ENCODE measurements at regions not wholly inside any gene's neighbourhood (a gene's known extent, or its start where the extent isn't known, plus 50 kb on each side); places are given as distances from the start of the nearest gene placed in this dataset.

- Histone ChIP-seq H3K36me3 (ENCODE audit: insufficient read depth) (peaks cover 11% of the 10 kb centered on the region), H3K4me3 (no peak overlapping the region), H4K20me1 (replicated peaks; ENCODE audit: insufficient read depth) (no peaks in the 10 kb centered on the region), H2AFZ (no peak overlapping the region), H3K27ac (ENCODE audit: low read depth) (no peak overlapping the region), H3K4me1 (ENCODE audit: insufficient read depth) (0 out of 2 replicates have a peak, but pooled peaks cover 13% of the 10 kb centered on the region), H3K79me2 (replicated peaks; ENCODE audit: insufficient read depth) (no peaks in the 10 kb centered on the region), H3K27me3 (ENCODE audit: insufficient read depth) (no peaks in the 10 kb centered on the region), H3K4me2 (no peak overlapping the region), H3F3A (replicated peaks; ENCODE audit: low read depth) (no peaks in the 10 kb centered on the region), H3K9me2 (ENCODE audit: insufficient read depth) (no peaks in the 10 kb centered on the region)
- H3K9me3 Mint-ChIP-seq, result peaks cover 22% of the 10 kb centered on the region
- H3K4me3 Mint-ChIP-seq, result no peak overlapping the region
- peaks cover 16% of the 10 kb centered on the region for H3K36me3 Mint-ChIP-seq (ENCODE audit: low read depth)
- TF ChIP-seq ETS1 (IDR thresholded peaks at IDR 0.05) (no peak), CTCF (conservative IDR thresholded peaks at IDR 0.05; ENCODE audit: low read depth in 2 of 2) (no peak), EZH2phosphoT487 (IDR thresholded peaks at IDR 0.05; ENCODE audit: unreplicated experiment) (no peak), NANOG (IDR thresholded peaks at IDR 0.05; ENCODE audit: borderline replicate concordance) (no peak), STAT1 (IDR thresholded peaks at IDR 0.05; ENCODE audit: unreplicated experiment) (no peak), EZH2 (IDR thresholded peaks at IDR 0.05; ENCODE audit: low read depth, unreplicated experiment) (no peak), JUNB (IDR thresholded peaks at IDR 0.05; ENCODE audit: unreplicated experiment) (no peak), CREB1 (CRISPR knock-in tag; IDR thresholded peaks at IDR 0.05; ENCODE audit: low read depth) (no peak), ZNF462 (CRISPR knock-in tag; IDR thresholded peaks at IDR 0.05) (no peak), ZNF331 (CRISPR knock-in tag; IDR thresholded peaks at IDR 0.05; ENCODE audit: low read depth) (no peak), REST (IDR thresholded peaks at IDR 0.05; ENCODE audit: unreplicated experiment) (no peak), ZNF114 (CRISPR knock-in tag; IDR thresholded peaks at IDR 0.05) (no peak), POLR2AphosphoS5 (IDR thresholded peaks at IDR 0.05; ENCODE audit: low read depth) (no peak)
- H3K27me3 Mint-ChIP-seq (ENCODE audit: insufficient read depth, low read depth, poor library complexity), result no peaks in the 10 kb centered on the region
- ATAC-seq, result no peak
- no peak overlapping the region for H3K27ac Mint-ChIP-seq
- H3K4me1 Mint-ChIP-seq, result peaks cover 12% of the 10 kb centered on the region
- no peak for DNase-seq (ENCODE audit: low spot score)
These were observed 223.2 kb upstream of the PSMD7 start for GRCh38 chr16:74073456-74073855.
